HG03175 (cell line): ENCODE measurements at regions not wholly inside any gene's neighbourhood (a gene's known extent, or its start where the extent isn't known, plus 50 kb on each side); places are given as distances from the start of the nearest gene placed in this dataset.
"Not testable (repeated sequence)": the region's sequence is repeated elsewhere in the genome, so short reads cannot be mapped to it uniquely, and the experiment has no call there.

Experiments used
- ATAC-seq: cut with Tn5 transposase; IDR thresholded peaks from one replicate; pipeline ENCODE4 v1.9.1; 2021; ENCODE audit warnings: mild to moderate bottlenecking, moderate library complexity; ENCODE audit not compliant: unreplicated experiment

- no peak for ATAC-seq
These were observed 70.7 kb downstream of the FAM50B start for GRCh38 chr6:3919849-3920248.

- no peak for ATAC-seq
These were observed 71.1 kb downstream of the FAM50B start for GRCh38 chr6:3920321-3920720.

- no peak for ATAC-seq
These were observed 72.5 kb downstream of the FAM50B start for GRCh38 chr6:3921663-3922062.

- ATAC-seq: not testable (repeated sequence)
These were observed 73.4 kb downstream of the FAM50B start for GRCh38 chr6:3922619-3923018.

GRCh38 chr6:3925223-3926149, 76.3 kb downstream of the FAM50B start:
- ATAC-seq: not testable (repeated sequence)

GRCh38 chr6:3926150-3926482, 76.9 kb downstream of the FAM50B start:
- ATAC-seq: no peak

- no peak for ATAC-seq
These were observed 78.9 kb downstream of the FAM50B start for GRCh38 chr6:3928111-3928510.

- no peak for ATAC-seq
These were observed 80.2 kb downstream of the FAM50B start for GRCh38 chr6:3929281-3929798.

- no peak for ATAC-seq
These were observed 88.3 kb downstream of the FAM50B start for GRCh38 chr6:3937438-3937837.

- ATAC-seq: no peak
These were observed 89.7 kb downstream of the FAM50B start for GRCh38 chr6:3938715-3939367.

- no peak for ATAC-seq
These were observed 90.3 kb downstream of the FAM50B start for GRCh38 chr6:3939368-3939958.

- ATAC-seq: no peak
These were observed 90.8 kb downstream of the FAM50B start for GRCh38 chr6:3939964-3940363.

GRCh38 chr6:3940703-3941102, 91.5 kb downstream of the FAM50B start:
- ATAC-seq: no peak

- no peak for ATAC-seq
These were observed 94.2 kb downstream of the FAM50B start for GRCh38 chr6:3943331-3943765.

GRCh38 chr6:3944246-3944645, 95.1 kb downstream of the FAM50B start:
- no peak for ATAC-seq

- ATAC-seq: no peak
These were observed 97.6 kb downstream of the FAM50B start for GRCh38 chr6:3946778-3947177.

- no peak for ATAC-seq
These were observed 99.7 kb downstream of the FAM50B start for GRCh38 chr6:3948866-3949265.

- no peak for ATAC-seq
These were observed 100.3 kb downstream of the FAM50B start for GRCh38 chr6:3949521-3949920.

GRCh38 chr6:3956054-3956453, 106.9 kb downstream of the FAM50B start:
- ATAC-seq: no peak

- no peak for ATAC-seq
These were observed 108.1 kb downstream of the FAM50B start for GRCh38 chr6:3957321-3957720.

- ATAC-seq: no peak
These were observed 109.1 kb downstream of the FAM50B start for GRCh38 chr6:3958255-3958654.

GRCh38 chr6:3959385-3959784, 110.2 kb downstream of the FAM50B start:
- no peak for ATAC-seq
